Left forelimb (tissue), 1 donor: ENCODE measurements at regions not wholly inside any gene's neighbourhood (a gene's known extent, or its start where the extent isn't known, plus 50 kb on each side); places are given as distances from the start of the nearest gene placed in this dataset.

Experiments
- DNase-seq: peaks from one replicate; pipeline ENCODE4 v3.0.0-alpha.2; 2018; ENCODE audit warnings: low spot score

- DNase-seq: no peak
These were observed 58.9 kb downstream of the NUDT11 start for GRCh38 chrX:51437521-51437920.

GRCh38 chrX:51435101-51435500, 61.3 kb downstream of the NUDT11 start:
- no peak for DNase-seq

GRCh38 chrX:51421972-51422597, 74.3 kb downstream of the NUDT11 start:
- DNase-seq: no peak

- DNase-seq: no peak
These were observed 75.8 kb downstream of the NUDT11 start for GRCh38 chrX:51420610-51421009.

GRCh38 chrX:51408462-51408861, 75.8 kb downstream of the NUDT10 start:
- no peak for DNase-seq

- DNase-seq: no peak
These were observed 75.1 kb downstream of the NUDT10 start for GRCh38 chrX:51407520-51408409.

GRCh38 chrX:51406688-51407519, 74.3 kb downstream of the NUDT10 start:
- DNase-seq: no peak

GRCh38 chrX:51404445-51404844, 71.8 kb downstream of the NUDT10 start:
- no peak for DNase-seq

GRCh38 chrX:51395810-51396728, 63.4 kb downstream of the NUDT10 start:
- peak; percentile 65 for DNase-seq

- DNase-seq: no peak
These were observed 62.8 kb downstream of the NUDT10 start for GRCh38 chrX:51395480-51395809.
